ENCODE measurements at regions not wholly inside any gene's neighbourhood (a gene's known extent, or its start where the extent isn't known, plus 50 kb on each side); places are given as distances from the start of the nearest gene placed in this dataset.

DNA sequence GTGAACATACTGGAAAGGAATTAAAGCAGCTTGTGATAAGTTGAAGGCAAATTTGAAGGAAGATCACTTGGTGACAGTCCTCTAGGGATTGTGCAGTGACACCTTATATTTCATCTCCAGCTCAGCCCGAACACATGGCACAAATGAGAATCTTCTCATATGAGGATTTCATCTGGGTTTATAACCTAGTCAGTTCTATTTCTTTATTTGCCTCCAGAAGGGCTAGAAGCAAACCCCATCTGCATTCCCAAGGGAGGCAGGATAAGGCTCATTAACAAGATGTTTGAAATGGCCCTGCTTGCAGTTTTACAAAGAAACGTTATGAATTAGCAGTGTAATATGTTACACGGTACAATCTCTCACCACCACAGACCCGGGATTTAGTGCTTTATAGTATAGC lies 90.7 kb upstream of the KRR1 start:
- Histone ChIP-seq H3K27ac (no peak overlapping the region), H3K4me3 (no peak overlapping the region), H3K4me1 (peaks cover 9% of the 10 kb centered on the region), H3K27me3 (no peaks in the 10 kb centered on the region), H3K36me3 (replicated peaks in 1 of 2; ENCODE audit: insufficient read depth in 1 of 2, low read depth in 2 of 2) (no peaks in the 10 kb centered on the region), H3K9me3 (no peaks in the 10 kb centered on the region)
- 85 to 89% methylated on average over 4 of the region's 4 CpGs for WGBS, 2 donors
- intact Hi-C loops (cut with DNase I): no loop called here
- TF ChIP-seq, protein P1, sequence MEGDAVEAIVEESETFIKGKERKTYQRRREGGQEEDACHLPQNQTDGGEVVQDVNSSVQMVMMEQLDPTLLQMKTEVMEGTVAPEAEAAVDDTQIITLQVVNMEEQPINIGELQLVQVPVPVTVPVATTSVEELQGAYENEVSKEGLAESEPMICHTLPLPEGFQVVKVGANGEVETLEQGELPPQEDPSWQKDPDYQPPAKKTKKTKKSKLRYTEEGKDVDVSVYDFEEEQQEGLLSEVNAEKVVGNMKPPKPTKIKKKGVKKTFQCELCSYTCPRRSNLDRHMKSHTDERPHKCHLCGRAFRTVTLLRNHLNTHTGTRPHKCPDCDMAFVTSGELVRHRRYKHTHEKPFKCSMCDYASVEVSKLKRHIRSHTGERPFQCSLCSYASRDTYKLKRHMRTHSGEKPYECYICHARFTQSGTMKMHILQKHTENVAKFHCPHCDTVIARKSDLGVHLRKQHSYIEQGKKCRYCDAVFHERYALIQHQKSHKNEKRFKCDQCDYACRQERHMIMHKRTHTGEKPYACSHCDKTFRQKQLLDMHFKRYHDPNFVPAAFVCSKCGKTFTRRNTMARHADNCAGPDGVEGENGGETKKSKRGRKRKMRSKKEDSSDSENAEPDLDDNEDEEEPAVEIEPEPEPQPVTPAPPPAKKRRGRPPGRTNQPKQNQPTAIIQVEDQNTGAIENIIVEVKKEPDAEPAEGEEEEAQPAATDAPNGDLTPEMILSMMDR (IDR thresholded peaks at IDR 0.05): no peak
- TF ChIP-seq POLR2A (IDR thresholded peaks at IDR 0.05): no peak
- DNase-seq (no peak), ATAC-seq (no peak)

GRCh38 chr12:75600146-75600545 lies 88.7 kb upstream of the KRR1 start:
- Histone ChIP-seq H3K27ac (no peak overlapping the region), H3K4me1 (no peaks in the 10 kb centered on the region), H3K4me3 (no peak overlapping the region), H3K36me3 (replicated peaks in 1 of 2; ENCODE audit: insufficient read depth in 1 of 2, low read depth in 2 of 2) (no peaks in the 10 kb centered on the region), H3K9me3 (no peaks in the 10 kb centered on the region), H3K27me3 (no peaks in the 10 kb centered on the region)
- WGBS, 2 donors: 95 to 97% methylated on average over 3 of the region's 3 CpGs
- DNase-seq (no peak), ATAC-seq (no peak)
- TF ChIP-seq, protein P1 (IDR thresholded peaks at IDR 0.05): no peak
- no peak for TF ChIP-seq POLR2A (IDR thresholded peaks at IDR 0.05)
- intact Hi-C loops (cut with DNase I): no loop called here

- 90% methylated on average over 3 of the region's 3 CpGs for WGBS, 2 donors
These were observed 87.7 kb upstream of the KRR1 start for GRCh38 chr12:75599061-75599460.

DNA sequence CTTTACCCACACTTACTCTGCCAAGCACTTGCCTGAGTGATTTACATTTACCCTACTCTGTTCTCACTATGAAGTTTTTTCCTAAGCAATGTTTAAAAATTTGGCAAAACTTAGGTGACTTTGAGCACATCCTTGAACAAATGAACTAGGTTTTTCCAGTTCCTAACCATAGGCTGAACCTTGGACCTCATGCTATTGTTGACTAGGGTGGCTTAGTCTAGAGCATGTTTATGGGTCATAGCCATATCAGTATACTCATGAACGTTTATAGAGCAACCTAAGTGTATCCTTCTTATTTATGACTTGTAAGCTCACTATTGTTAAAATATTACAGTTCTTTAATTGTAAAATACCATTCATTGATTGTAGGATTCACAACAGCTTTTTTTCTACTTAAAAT lies 85.0 kb upstream of the KRR1 start:
- Histone ChIP-seq H3K27me3 (no peaks in the 10 kb centered on the region), H3K4me3 (no peak overlapping the region), H3K4me1 (peaks cover 16% of the 10 kb centered on the region), H3K9me3 (no peaks in the 10 kb centered on the region), H3K27ac (no peak overlapping the region), H3K36me3 (replicated peaks in 1 of 2; ENCODE audit: insufficient read depth in 1 of 2, low read depth in 2 of 2) (no peaks in the 10 kb centered on the region)
- DNase-seq (no peak), ATAC-seq (no peak)
- TF ChIP-seq, protein P1 (IDR thresholded peaks at IDR 0.05): no peak
- no peak for TF ChIP-seq POLR2A (IDR thresholded peaks at IDR 0.05)
- intact Hi-C loops (cut with DNase I): no loop called here
- WGBS, 2 donors: 35 to 43% methylated on average over 1 of the region's 1 CpG

More at GRCh38 chr12:75599061-75599460, 87.7 kb upstream of the KRR1 start:
- intact Hi-C loops (cut with DNase I): no loop called here
- no peaks in the 10 kb centered on the region for H3K9me3 ChIP-seq
- H3K36me3 ChIP-seq (replicated peaks in 1 of 2; ENCODE audit: insufficient read depth in 1 of 2, low read depth in 2 of 2): no peaks in the 10 kb centered on the region
- no peak for TF ChIP-seq POLR2A (IDR thresholded peaks at IDR 0.05)
- TF ChIP-seq, protein P1 (IDR thresholded peaks at IDR 0.05): no peak
- no peak for DNase-seq
- no peak overlapping the region for H3K4me3 ChIP-seq
- no peak overlapping the region for H3K27ac ChIP-seq
- H3K4me1 ChIP-seq: no peaks in the 10 kb centered on the region
- no peaks in the 10 kb centered on the region for H3K27me3 ChIP-seq
- ATAC-seq: no peak

DNA sequence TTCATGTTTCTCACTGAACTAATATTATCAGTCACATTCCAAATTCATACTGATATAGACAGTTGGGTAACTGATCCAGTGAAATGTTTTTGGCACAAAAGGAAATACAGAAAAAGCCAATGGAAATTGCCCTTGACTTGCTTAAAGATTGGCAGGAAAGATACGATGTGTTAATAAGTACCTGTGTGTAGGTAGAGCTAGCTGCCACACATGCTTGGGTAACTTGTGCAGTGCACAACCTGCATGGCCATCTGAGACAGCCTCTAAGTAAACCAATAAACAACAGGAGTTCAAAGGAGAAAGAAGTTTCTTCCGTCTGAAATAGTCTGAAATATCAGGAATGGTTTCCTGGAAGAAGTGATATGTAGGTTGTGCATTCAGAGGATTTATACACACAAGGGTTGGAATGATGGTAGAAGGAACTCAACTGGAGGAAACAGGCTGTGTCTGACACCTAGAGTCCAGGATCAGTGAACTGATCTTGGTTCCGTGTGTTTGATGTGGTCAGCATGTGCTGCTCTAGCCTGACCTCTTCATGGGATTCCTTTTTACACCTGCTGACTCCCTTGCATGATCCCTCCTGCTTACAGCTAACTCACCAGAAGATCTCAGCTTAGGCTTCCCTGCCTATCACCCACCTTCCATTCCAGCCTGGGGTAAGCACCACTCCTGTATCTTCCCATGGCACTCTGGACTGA lies 81.4 kb upstream of the KRR1 start:
- no peak overlapping the region for H3K4me3 ChIP-seq
- intact Hi-C loops (cut with DNase I): no loop called here
- ATAC-seq: peak; percentile 60

More for the DNA sequence above, 81.4 kb upstream of the KRR1 start:
- 35 to 38% methylated on average over 3 of the region's 3 CpGs for WGBS, 2 donors
- H3K4me1 ChIP-seq: peaks cover 16% of the 10 kb centered on the region
- H3K36me3 ChIP-seq (replicated peaks in 1 of 2; ENCODE audit: insufficient read depth in 1 of 2, low read depth in 2 of 2): no peaks in the 10 kb centered on the region
- H3K27me3 ChIP-seq: no peaks in the 10 kb centered on the region
- H3K27ac ChIP-seq: no peak overlapping the region
- TF ChIP-seq, protein P1 (IDR thresholded peaks at IDR 0.05): no peak
- TF ChIP-seq POLR2A (IDR thresholded peaks at IDR 0.05): no peak
- no peaks in the 10 kb centered on the region for H3K9me3 ChIP-seq
- DNase-seq: peak in 1 of 4 donors; percentile 8

Data from body of pancreas (tissue), 4 donors.